GM13977 (cell line): ENCODE measurements at regions not wholly inside any gene's neighbourhood (a gene's known extent, or its start where the extent isn't known, plus 50 kb on each side); places are given as distances from the start of the nearest gene placed in this dataset.

Experiments
- DNase-seq: peaks from one replicate; pipeline ENCODE4 v3.0.0; 2012; ENCODE audit warnings: low spot score
- CTCF ChIP-seq: IDR thresholded peaks from 2 replicates; pipeline ENCODE4 v1.5.1; 2012; ENCODE audit warnings: mild to moderate bottlenecking, control low read depth; ENCODE audit not compliant: insufficient read depth; ENCODE audit errors: extremely low read depth, missing control alignments
- in situ Hi-C: fragments of 300-500 bp; cut with MboI; formaldehyde crosslinking; loops from one replicate; pipeline ENCODE4 v1.12.0; 2022; ENCODE audit warnings: low sequenced_read_pairs, low pct_unique_long_range_greater_than_20kb, mixed read lengths, inconsistent platforms; ENCODE audit not compliant: unreplicated experiment

- in situ Hi-C loops: no loop called here
- no peak for DNase-seq
- TF ChIP-seq CTCF: no peak
Observed at GRCh38 chr4:26049447-26049846, 135.4 kb downstream of the SMIM20 start.

- in situ Hi-C loops: no loop called here
- no peak for TF ChIP-seq CTCF
- no peak for DNase-seq
Observed at GRCh38 chr4:26050212-26050643, 136.2 kb downstream of the SMIM20 start.

GRCh38 chr4:26050671-26051070 is 136.7 kb downstream of the SMIM20 start:
- in situ Hi-C loops: no loop called here
- no peak for TF ChIP-seq CTCF

GRCh38 chr4:26051240-26051639 is 137.2 kb downstream of the SMIM20 start:
- in situ Hi-C loops: no loop called here
- TF ChIP-seq CTCF: no peak
- DNase-seq: no peak

More at GRCh38 chr4:26050671-26051070, 136.7 kb downstream of the SMIM20 start:
- no peak for DNase-seq

GRCh38 chr4:26052663-26053541 is 138.9 kb downstream of the SMIM20 start:
- DNase-seq: no peak
- in situ Hi-C loops: no loop called here
- no peak for TF ChIP-seq CTCF

- TF ChIP-seq CTCF: no peak
- in situ Hi-C loops: no loop called here
- DNase-seq: no peak
Observed at GRCh38 chr4:26053761-26054160, 139.7 kb downstream of the SMIM20 start.
